H1 (cell line): ENCODE measurements at regions not wholly inside any gene's neighbourhood (a gene's known extent, or its start where the extent isn't known, plus 50 kb on each side); places are given as distances from the start of the nearest gene placed in this dataset.

Source experiments
- CTCF ChIA-PET: fragments of 300-600 bp; sonication (Branson Sonifier 250); formaldehyde crosslinking; loops from one replicate; lab custom pipeline; 2021; ENCODE audit not compliant: partially characterized antibody; lab: Charles Lee
- POLR2A ChIA-PET: fragments of 300-600 bp; sonication (Branson Sonifier 250); formaldehyde crosslinking; loops from one replicate; lab custom pipeline; 2021; ENCODE audit warnings: inconsistent platforms; ENCODE audit not compliant: partially characterized antibody; lab: Charles Lee
- DNase-seq, 2 experiments: peaks; one replicate each; pipeline versions ENCODE4 v3.0.0 to v3.0.0-alpha.2; 2010 to 2022; ENCODE audit warnings: low spot score in 2 of 2, low read depth in 1 of 2, mixed read lengths in 1 of 2
- FAIRE-seq: peaks from 2 replicates; lab custom pipeline; 2011; peaks lifted over from hg19 to GRCh38; lab: Jason Lieb, UNC
- H2AFZ ChIP-seq: 2 replicates; pipeline ENCODE4 v1.8.1; 2012; ENCODE audit warnings: low read length, inconsistent platforms
- H2AK5ac ChIP-seq: 2 replicates; pipeline ENCODE4 v1.6.1; 2013; ENCODE audit warnings: low read depth, low read length
- H2BK120ac ChIP-seq: replicated peaks from 2 replicates; pipeline ENCODE3; 2013; ENCODE audit warnings: low read depth, low read length, inconsistent platforms
- H2BK12ac ChIP-seq: 2 replicates; pipeline ENCODE4 v1.6.1; 2013; ENCODE audit warnings: low read depth, low read length
- H2BK15ac ChIP-seq: 2 replicates; pipeline ENCODE4 v1.6.1; 2013; ENCODE audit warnings: low read length
- H2BK20ac ChIP-seq: 2 replicates; pipeline ENCODE4 v1.6.1; 2013; ENCODE audit warnings: low read length
- H2BK5ac ChIP-seq: 2 replicates; pipeline ENCODE4 v1.6.1; 2013; ENCODE audit warnings: low read depth, low read length
- H3K14ac ChIP-seq: 2 replicates; pipeline ENCODE4 v1.6.1; 2013; ENCODE audit warnings: inconsistent platforms; ENCODE audit not compliant: insufficient read length
- H3K18ac ChIP-seq: 2 replicates; pipeline ENCODE4 v1.6.1; 2013; ENCODE audit warnings: low read length; ENCODE audit errors: extremely low read depth
- H3K23ac ChIP-seq: 2 replicates; pipeline ENCODE4 v1.6.1; 2013; ENCODE audit warnings: inconsistent platforms; ENCODE audit not compliant: insufficient read length
- H3K23me2 ChIP-seq: 2 replicates; pipeline ENCODE4 v1.6.1; 2013; ENCODE audit warnings: low read depth, low read length
- H3K27ac ChIP-seq: 2 replicates; pipeline ENCODE4 v1.6.1; 2011; ENCODE audit warnings: low read depth, low read length, inconsistent platforms
- H3K27me3 ChIP-seq, 4 experiments: replicated peaks in 1 of 4; 1 replicate in 1 of 4; 2 replicates in 3 of 4; pipeline versions ENCODE4 v1.6.1 to v1.8.1; 2011 to 2013; ENCODE audit warnings: low read length in 3 of 4, mild to moderate bottlenecking in 3 of 4, inconsistent platforms in 2 of 4, mixed read lengths in 2 of 4, moderate library complexity in 1 of 4; ENCODE audit not compliant: control insufficient read depth in 3 of 4, insufficient read depth in 3 of 4; ENCODE audit errors: extremely low read depth in 1 of 4
- H3K36me3 ChIP-seq, 4 experiments: 2 replicates each; pipeline versions ENCODE4 v1.6.1 to v1.8.1; 2011 to 2013; ENCODE audit warnings: mild to moderate bottlenecking in 4 of 4, low read length in 3 of 4, moderate library complexity in 2 of 4, control low read depth in 1 of 4, inconsistent platforms in 1 of 4; ENCODE audit not compliant: insufficient read depth in 4 of 4, control insufficient read depth in 2 of 4
- H3K4ac ChIP-seq: replicated peaks from 2 replicates; pipeline ENCODE3; 2013; ENCODE audit warnings: low read length, low read depth, mixed read lengths, inconsistent platforms; ENCODE audit not compliant: insufficient read length
- H3K4me1 ChIP-seq, 4 experiments: replicated peaks in 1 of 4; 1 replicate in 1 of 4; 2 replicates in 3 of 4; pipeline versions ENCODE4 v1.6.1 to v1.8.1; 2011 to 2013; ENCODE audit warnings: low read length in 3 of 4, inconsistent platforms in 2 of 4, mixed read lengths in 1 of 4; ENCODE audit not compliant: insufficient read depth in 4 of 4, control insufficient read depth in 3 of 4
- H3K4me2 ChIP-seq, 2 experiments: 2 replicates each; pipeline versions ENCODE4 v1.6.1 to v1.8.1; 2011 to 2013; ENCODE audit warnings: low read depth in 2 of 2, low read length in 2 of 2, control low read depth in 1 of 2, inconsistent platforms in 1 of 2, mild to moderate bottlenecking in 1 of 2; ENCODE audit not compliant: insufficient read depth in 1 of 2
- H3K4me3 ChIP-seq, 4 experiments: fragments of 200-600, 300-600 bp in 1 of 4; sonication (generic), shearing (Covaris generic), sonication (Bioruptor Twin) in 1 of 4; 2 replicates each; pipeline versions ENCODE4 v1.5.1 to v1.8.1; 2011 to 2016; ENCODE audit warnings: low read length in 4 of 4, low read depth in 3 of 4, control low read depth in 2 of 4, inconsistent platforms in 2 of 4, mild to moderate bottlenecking in 2 of 4, mixed read lengths in 1 of 4, moderate library complexity in 1 of 4; ENCODE audit not compliant: insufficient read depth in 2 of 4; ENCODE audit errors: extremely low read depth in 1 of 4
- H3K56ac ChIP-seq: replicated peaks from 2 replicates; pipeline ENCODE3; 2013; ENCODE audit warnings: low read depth, mild to moderate bottlenecking, mixed read lengths, low read length, inconsistent platforms; ENCODE audit not compliant: insufficient read length
- H3K79me1 ChIP-seq: 2 replicates; pipeline ENCODE4 v1.6.1; 2013; ENCODE audit warnings: low read depth, low read length, control low read depth
- H3K79me2 ChIP-seq, 2 experiments: 2 replicates each; pipeline versions ENCODE4 v1.6.1 to v1.8.1; 2012 to 2013; ENCODE audit warnings: low read length in 2 of 2, mild to moderate bottlenecking in 2 of 2, inconsistent platforms in 1 of 2; ENCODE audit not compliant: insufficient read depth in 2 of 2, control insufficient read depth in 1 of 2
- H3K9ac ChIP-seq, 4 experiments: replicated peaks in 1 of 4; 1 replicate in 1 of 4; 2 replicates in 3 of 4; pipeline versions ENCODE4 v1.6.1 to v1.8.1; 2011 to 2013; ENCODE audit warnings: low read depth in 3 of 4, low read length in 3 of 4, control low read depth in 2 of 4, mild to moderate bottlenecking in 2 of 4, moderate library complexity in 2 of 4, inconsistent platforms in 1 of 4; ENCODE audit errors: extremely low read depth in 1 of 4
- H3K9me3 ChIP-seq, 2 experiments: 2 replicates each; pipeline versions ENCODE4 v1.6.1 to v1.8.1; 2012 to 2013; ENCODE audit warnings: mild to moderate bottlenecking in 2 of 2, moderate library complexity in 2 of 2, control low read depth in 1 of 2, inconsistent platforms in 1 of 2, low read depth in 1 of 2, low read length in 1 of 2, mixed read lengths in 1 of 2; ENCODE audit not compliant: insufficient read depth in 2 of 2
- H4K20me1 ChIP-seq, 2 experiments: replicated peaks in 1 of 2; 2 replicates each; pipeline versions ENCODE3 to v1.8.1; 2011 to 2013; ENCODE audit warnings: inconsistent platforms in 2 of 2, low read length in 2 of 2, mild to moderate bottlenecking in 1 of 2; ENCODE audit not compliant: insufficient read depth in 2 of 2, control insufficient read depth in 1 of 2
- H4K5ac ChIP-seq: 2 replicates; pipeline ENCODE4 v1.6.1; 2013; ENCODE audit warnings: low read length, low read depth, mixed read lengths, inconsistent platforms; ENCODE audit not compliant: insufficient read length
- H4K8ac ChIP-seq: 2 replicates; pipeline ENCODE4 v1.8.0; 2013; ENCODE audit warnings: mild to moderate bottlenecking, moderate library complexity, low read length, inconsistent platforms; ENCODE audit not compliant: insufficient read depth; ENCODE audit errors: extremely low read depth
- H4K91ac ChIP-seq: replicated peaks from 2 replicates; pipeline ENCODE3; 2013; ENCODE audit warnings: low read length, mixed read lengths, inconsistent platforms; ENCODE audit not compliant: insufficient read length
- E2F6 ChIP-seq: IDR thresholded peaks from 2 replicates; pipeline ENCODE4 v1.6.1; 2012; ENCODE audit warnings: inconsistent platforms
- HDAC6 ChIP-seq: IDR thresholded peaks from one replicate; pipeline ENCODE4 v1.7.1; 2012; ENCODE audit warnings: low read depth, mild to moderate bottlenecking, inconsistent platforms, low read length, moderate library complexity
- KDM1A ChIP-seq: fragments of 200-600, 300-600 bp; sonication (generic); IDR thresholded peaks from 2 replicates; pipeline ENCODE4 v1.7.1; 2016; ENCODE audit warnings: mild to moderate bottlenecking, low read length, borderline replicate concordance
- NRF1 ChIP-seq: IDR thresholded peaks from 2 replicates; pipeline ENCODE4 v1.6.1; 2011; ENCODE audit warnings: mild to moderate bottlenecking, low read depth, low read length, improper control_type of control experiment
- POLR2A ChIP-seq, 2 experiments: IDR thresholded peaks; 1 replicate in 1 of 2; 2 replicates in 1 of 2; pipeline ENCODE4 v1.6.1; 2011; ENCODE audit warnings: low read depth in 2 of 2, low read length in 2 of 2, mild to moderate bottlenecking in 2 of 2; ENCODE audit errors: control extremely low read depth in 1 of 2
- SIN3A ChIP-seq, 2 experiments: IDR thresholded peaks in 1 of 2; conservative IDR thresholded peaks in 1 of 2; 2 replicates each; pipeline ENCODE4 v1.6.1; 2011 to 2012; ENCODE audit warnings: low read length in 2 of 2, improper control_type of control experiment in 1 of 2, low read depth in 1 of 2, mild to moderate bottlenecking in 1 of 2
- YY1 ChIP-seq: IDR thresholded peaks from 2 replicates; pipeline ENCODE4 v1.6.1; 2011; ENCODE audit warnings: low read depth, mild to moderate bottlenecking, low read length
- WGBS, 2 experiments: shearing (Covaris generic) in 1 of 2; methylation state at CpG; one replicate each; pipeline versions ENCODE4 v1.1.6 to v1.1.7; 2013 to 2015; ENCODE audit warnings: low lambda C conversion rate in 2 of 2, mixed read lengths in 2 of 2, inconsistent platforms in 1 of 2, low coverage in 1 of 2, missing lambda C conversion rate in 1 of 2; ENCODE audit not compliant: insufficient replicate concordance in 2 of 2, insufficient coverage in 1 of 2, insufficient read length in 1 of 2; ENCODE audit errors: extremely low coverage in 1 of 2, missing lambda C conversion rate in 1 of 2; 5-methylcytosine and 5-hydroxymethylcytosine counted together

GRCh38 chr1:234833646-234834045 is 223.7 kb upstream of the IRF2BP2 start:
- no peak for TF ChIP-seq YY1
- no peak for TF ChIP-seq HDAC6
- TF ChIP-seq E2F6, result no peak
- no peak for TF ChIP-seq POLR2A (IDR thresholded peaks at IDR 0.05; ENCODE audit: control extremely low read depth in 1 of 2, low read depth in 2 of 2, low read length in 2 of 2)
- no peak for TF ChIP-seq NRF1
- no peak for TF ChIP-seq SIN3A (conservative IDR thresholded peaks at IDR 0.05 in 1 of 2, IDR thresholded peaks at IDR 0.05 in 1 of 2; ENCODE audit: low read depth in 1 of 2, low read length in 2 of 2)
- no peak for TF ChIP-seq KDM1A
- WGBS, 2 experiments, result 96% methylated on average over 4 of the region's 4 CpGs; no CpG with 5 or more reads in 1 of the 2 experiments
- CTCF ChIA-PET, result interaction anchor here (0.7 to 1.3 kb wide), 2 partner anchors 15 to 106 kb away, joined by 3 read pairs; no protein-coding TSS in a partner anchor

More at GRCh38 chr1:234833646-234834045, 223.7 kb upstream of the IRF2BP2 start:
- Histone ChIP-seq H3K4me3 (no peak overlapping the region), H2BK20ac (no peak overlapping the region), H3K23me2 (no peaks in the 10 kb centered on the region), H2BK5ac (no peak overlapping the region), H2AFZ (no peak overlapping the region), H4K5ac (no peak overlapping the region), H2AK5ac (no peak overlapping the region), H3K79me2 (no peaks in the 10 kb centered on the region), H3K14ac (no peak overlapping the region), H3K27ac (no peak overlapping the region), H4K91ac (no peak overlapping the region), H4K20me1 (no peaks in the 10 kb centered on the region), H2BK120ac (no peak overlapping the region), H2BK12ac (no peak overlapping the region), H4K8ac (no peak overlapping the region), H3K9me3 (no peaks in the 10 kb centered on the region), H3K56ac (no peak overlapping the region), H2BK15ac (no peak overlapping the region), H3K4ac (no peak overlapping the region), H3K4me1 (no peaks in the 10 kb centered on the region), H3K9ac (no peak overlapping the region), H3K23ac (no peak overlapping the region), H3K79me1 (no peaks in the 10 kb centered on the region), H3K4me2 (no peak overlapping the region), H3K27me3 (no peaks in the 10 kb centered on the region), H3K36me3 (no peaks in the 10 kb centered on the region), H3K18ac (no peak overlapping the region)
- FAIRE-seq, result no peak
- POLR2A ChIA-PET, result no interaction called here
- DNase-seq, result no peak
